NCI-H1092 (cell line): ENCODE measurements at regions not wholly inside any gene's neighbourhood (a gene's known extent, or its start where the extent isn't known, plus 50 kb on each side); places are given as distances from the start of the nearest gene placed in this dataset.

Source experiments
- DNase-seq: peaks from one replicate; lab custom pipeline; 2025; lab: John Stamatoyannopoulos, UW

GRCh38 chr14:39763402-39763890 is 331.2 kb upstream of the FBXO33 start:
- no peak for DNase-seq

- no peak for DNase-seq
Measured at GRCh38 chr14:39762576-39763401, 330.6 kb upstream of the FBXO33 start.

DNA sequence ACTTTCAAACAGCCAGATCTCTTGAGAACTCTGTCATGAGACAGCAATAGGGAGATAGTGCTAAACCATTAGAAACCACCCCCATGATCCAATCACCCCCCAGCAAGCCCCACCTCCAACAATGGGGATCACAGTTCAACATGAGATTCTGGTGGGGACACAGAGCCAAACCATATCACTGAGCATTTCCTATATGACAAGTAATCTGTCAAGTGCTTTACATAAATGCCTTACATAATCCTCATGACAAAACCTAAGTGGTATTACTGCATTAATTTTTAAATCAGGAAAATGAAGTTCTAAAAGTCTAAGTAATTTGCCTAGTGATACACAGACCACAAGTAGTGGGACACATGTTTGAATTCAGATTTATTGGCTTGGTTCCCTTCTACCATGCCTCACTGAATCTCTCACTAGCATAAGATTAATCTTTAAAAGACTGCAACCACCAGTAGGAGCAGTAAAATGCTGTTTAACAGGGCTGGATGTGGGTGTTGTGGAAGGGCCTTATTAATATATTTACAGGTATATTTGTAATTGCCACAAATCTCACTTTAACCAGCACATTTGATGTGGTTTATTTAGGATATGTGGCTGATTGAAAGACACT is 323.1 kb upstream of the FBXO33 start:
- DNase-seq, result no peak

GRCh38 chr14:39740454-39740853 is 308.2 kb upstream of the FBXO33 start:
- DNase-seq, result no peak

DNA sequence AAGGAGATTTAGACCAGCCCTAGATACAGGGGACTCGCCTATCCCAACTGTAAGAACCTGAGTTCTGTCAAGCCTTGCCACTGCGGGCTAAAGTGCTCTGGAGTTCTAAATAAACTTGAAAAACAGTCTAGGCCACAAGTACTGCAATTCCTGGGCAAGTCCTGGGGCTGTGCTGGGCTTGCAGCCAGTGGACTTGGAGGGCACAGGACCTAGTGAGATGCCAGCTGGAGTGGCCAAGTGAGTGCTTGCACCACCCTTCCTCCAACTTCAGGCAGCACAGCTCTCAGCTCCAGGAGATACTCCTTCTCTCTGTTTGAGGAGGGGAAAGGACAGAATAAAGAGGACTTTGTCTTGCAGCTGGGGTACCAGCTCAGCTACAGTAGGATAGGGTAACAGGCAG is 307.6 kb upstream of the FBXO33 start:
- no peak for DNase-seq

- DNase-seq, result no peak
Measured at GRCh38 chr14:39734306-39734705, 302.1 kb upstream of the FBXO33 start.

GRCh38 chr14:39733741-39734140 is 301.5 kb upstream of the FBXO33 start:
- DNase-seq, result no peak

DNA sequence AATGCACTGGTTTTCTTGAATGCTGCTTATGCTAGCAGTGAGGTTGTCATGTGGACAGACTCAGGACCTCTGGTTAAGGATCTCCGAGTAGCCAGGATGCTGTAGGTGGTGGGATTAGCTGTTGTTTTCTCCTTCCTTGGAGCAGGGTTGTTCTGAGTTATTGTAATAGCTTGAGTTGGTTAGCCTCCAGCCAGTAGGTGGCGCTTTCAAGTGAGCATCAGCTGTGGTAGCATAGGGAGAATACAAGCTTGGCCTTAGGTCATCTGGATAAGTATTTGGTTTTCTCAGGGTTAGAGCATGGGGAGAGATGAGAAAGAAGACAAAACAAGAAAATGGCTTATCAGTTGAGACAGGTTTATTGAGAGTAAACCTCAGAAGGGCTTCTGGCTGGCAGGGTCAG is 299.7 kb upstream of the FBXO33 start:
- DNase-seq, result no peak

GRCh38 chr14:39726563-39726962 is 294.3 kb upstream of the FBXO33 start:
- no peak for DNase-seq

GRCh38 chr14:39722547-39723273 is 290.5 kb upstream of the FBXO33 start:
- no peak for DNase-seq

GRCh38 chr14:39716987-39717570 is 284.8 kb upstream of the FBXO33 start:
- DNase-seq, result no peak

DNA sequence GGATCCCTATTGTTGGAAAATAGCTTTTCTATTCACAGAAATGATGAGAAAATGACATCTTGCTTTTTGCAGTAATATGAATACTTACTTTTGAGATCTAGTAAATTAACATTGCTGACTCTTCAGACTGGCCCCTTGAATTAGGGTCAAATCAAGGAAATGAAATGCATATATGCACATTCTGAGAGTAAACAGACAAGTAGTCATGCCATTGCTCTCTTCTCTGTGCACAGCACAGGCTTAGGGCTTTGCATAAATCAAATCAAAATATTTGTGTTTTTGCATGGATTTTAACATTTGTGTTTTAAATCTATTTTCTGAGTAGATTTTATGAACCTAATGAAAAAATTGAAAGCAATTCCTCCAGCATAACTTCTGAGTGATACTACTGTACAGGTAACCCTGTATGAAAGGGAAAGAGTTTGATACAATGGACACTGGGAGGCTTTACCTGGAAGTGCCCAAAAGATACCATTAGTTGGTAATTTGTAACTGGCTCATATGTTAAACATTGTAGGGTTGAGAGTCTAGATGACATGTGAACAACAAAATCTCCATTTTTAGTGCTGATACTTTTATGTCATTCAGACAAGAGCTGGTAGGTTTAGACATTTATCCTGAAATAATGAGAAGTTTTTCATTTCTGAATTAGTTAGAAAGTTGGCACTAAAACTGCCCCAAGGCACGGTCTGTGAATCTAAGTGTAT is 280.2 kb upstream of the FBXO33 start:
- DNase-seq, result no peak

- no peak for DNase-seq
Measured at GRCh38 chr14:39704594-39704993, 272.4 kb upstream of the FBXO33 start.

GRCh38 chr14:39694341-39694740 is 262.1 kb upstream of the FBXO33 start:
- DNase-seq, result no peak

DNA sequence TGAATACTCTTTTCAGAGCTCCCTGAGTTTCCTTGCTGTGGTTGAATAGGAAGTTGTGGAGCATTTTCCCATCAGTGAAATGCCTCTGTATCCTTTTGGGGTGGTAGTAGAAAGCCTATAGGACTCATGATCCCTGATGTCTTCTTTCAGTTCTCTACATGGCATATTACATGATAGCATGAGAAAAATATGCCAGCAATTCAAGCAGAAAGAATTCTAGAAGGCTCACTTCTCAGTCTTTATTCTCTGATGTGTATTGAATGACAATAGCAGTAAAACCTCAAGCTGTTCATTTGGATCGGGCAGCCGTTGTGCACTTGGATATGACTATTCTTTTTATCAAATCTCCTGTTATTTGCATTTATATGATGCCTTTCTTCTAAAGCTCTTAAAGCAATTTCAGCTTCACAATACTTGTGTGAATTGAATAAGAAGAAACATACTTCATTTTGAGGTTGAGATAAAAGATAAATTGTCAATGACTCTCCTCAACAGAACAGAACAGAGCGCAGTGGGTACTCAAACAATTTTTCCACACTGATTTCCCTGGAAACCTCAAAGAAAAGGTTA is 251.5 kb upstream of the FBXO33 start:
- DNase-seq, result no peak

- no peak for DNase-seq
Measured at GRCh38 chr14:39682582-39682981, 250.3 kb upstream of the FBXO33 start.

DNA sequence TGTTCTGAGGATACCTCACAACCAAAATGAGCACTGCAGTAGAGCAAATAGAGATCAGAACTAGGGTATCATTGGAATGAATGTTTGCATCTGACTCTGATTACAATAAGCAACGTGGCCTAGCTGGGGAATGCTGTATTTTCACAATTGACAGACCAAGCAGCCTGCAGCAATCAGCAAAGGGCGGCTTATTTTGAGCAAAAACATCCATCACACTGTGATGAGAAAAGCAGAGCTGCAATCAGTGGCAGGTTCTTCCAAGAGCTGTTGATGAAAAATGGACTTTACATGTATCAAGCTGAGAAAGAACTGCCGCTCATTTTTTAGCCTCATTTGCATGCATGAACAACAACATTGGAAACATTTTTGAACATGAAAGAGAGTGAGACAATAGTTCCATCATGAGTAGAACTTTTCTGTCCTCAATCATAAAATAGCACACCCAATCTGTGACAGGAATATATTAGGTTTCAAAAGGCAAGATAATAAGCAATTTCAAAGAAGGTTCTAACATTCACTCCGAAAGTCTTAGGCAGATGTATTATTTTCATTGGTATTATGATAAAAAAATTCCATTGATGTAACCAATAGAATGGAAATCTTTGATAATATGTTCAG is 249.7 kb upstream of the FBXO33 start:
- no peak for DNase-seq

DNA sequence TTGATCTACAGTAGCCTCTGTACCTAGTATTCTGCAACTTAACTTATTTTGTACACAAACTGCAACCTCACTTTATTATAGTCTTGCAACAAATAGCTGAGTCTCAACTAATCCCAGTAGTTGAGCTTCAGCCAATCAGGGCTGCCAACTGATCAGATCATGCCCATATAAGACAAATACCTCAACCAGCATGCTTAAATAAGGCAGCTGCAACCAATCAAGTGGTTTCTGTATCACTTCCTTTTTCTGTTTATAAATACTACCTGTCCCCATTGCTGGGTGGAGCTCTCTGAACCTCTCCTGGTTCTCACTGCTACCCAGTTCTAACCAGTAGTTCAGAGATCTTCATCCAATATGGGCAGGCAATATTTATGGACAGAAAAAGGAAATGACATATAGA is 248.5 kb upstream of the FBXO33 start:
- DNase-seq, result no peak

GRCh38 chr14:39673734-39674133 is 241.5 kb upstream of the FBXO33 start:
- no peak for DNase-seq

- no peak for DNase-seq
Measured at GRCh38 chr14:39673270-39673711, 241.1 kb upstream of the FBXO33 start.

DNA sequence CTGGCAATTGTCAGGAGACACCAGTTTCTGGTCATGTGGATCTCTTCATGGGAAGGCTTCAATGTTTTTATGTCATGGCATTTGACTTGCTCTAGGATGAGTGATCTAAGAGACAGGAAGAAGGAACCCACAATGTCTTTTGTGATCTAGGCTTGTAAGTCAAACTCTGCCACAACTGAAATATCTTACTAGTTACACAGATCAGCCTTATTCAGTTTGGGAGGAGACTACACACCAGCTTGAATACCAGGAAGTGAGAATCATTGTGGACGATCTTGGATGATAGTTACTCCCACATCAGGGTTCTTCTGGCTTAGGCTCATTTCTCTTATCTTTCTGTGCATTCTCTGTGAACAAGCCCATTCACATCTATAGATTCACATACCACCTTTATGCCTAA is 236.2 kb upstream of the FBXO33 start:
- no peak for DNase-seq
